Muscle layer of colon (tissue), 2 donors: ENCODE measurements at regions not wholly inside any gene's neighbourhood (a gene's known extent, or its start where the extent isn't known, plus 50 kb on each side); places are given as distances from the start of the nearest gene placed in this dataset.

ENCODE experiments used
- H3K27ac ChIP-seq: one replicate; pipeline ENCODE4 v1.7.0; 2013; ENCODE audit warnings: low read depth, mild to moderate bottlenecking, low read length, moderate library complexity
- H3K27me3 ChIP-seq, 2 donors: one replicate each; pipeline ENCODE4 v1.7.0; 2013; ENCODE audit warnings: low read length in 2 of 2, mild to moderate bottlenecking in 2 of 2; ENCODE audit not compliant: insufficient read depth in 2 of 2, control insufficient read depth in 1 of 2
- H3K36me3 ChIP-seq: one replicate; pipeline ENCODE4 v1.7.0; 2013; ENCODE audit warnings: mild to moderate bottlenecking, low read length; ENCODE audit not compliant: insufficient read depth
- H3K4me1 ChIP-seq: one replicate; pipeline ENCODE4 v1.7.0; 2013; ENCODE audit warnings: mild to moderate bottlenecking, low read length; ENCODE audit not compliant: insufficient read depth
- H3K4me3 ChIP-seq, 2 donors: one replicate each; pipeline ENCODE4 v1.7.0; 2013; ENCODE audit warnings: low read length in 2 of 2, low read depth in 1 of 2, mild to moderate bottlenecking in 1 of 2, moderate library complexity in 1 of 2
- H3K9ac ChIP-seq: one replicate; pipeline ENCODE4 v1.7.0; 2013; ENCODE audit warnings: low read length
- H3K9me3 ChIP-seq: one replicate; pipeline ENCODE4 v1.7.0; 2013; ENCODE audit warnings: mild to moderate bottlenecking, low read length
- donor health status: abdominal sarcoma.
- donor health status: Adenocarcinoma of cecum.

DNA sequence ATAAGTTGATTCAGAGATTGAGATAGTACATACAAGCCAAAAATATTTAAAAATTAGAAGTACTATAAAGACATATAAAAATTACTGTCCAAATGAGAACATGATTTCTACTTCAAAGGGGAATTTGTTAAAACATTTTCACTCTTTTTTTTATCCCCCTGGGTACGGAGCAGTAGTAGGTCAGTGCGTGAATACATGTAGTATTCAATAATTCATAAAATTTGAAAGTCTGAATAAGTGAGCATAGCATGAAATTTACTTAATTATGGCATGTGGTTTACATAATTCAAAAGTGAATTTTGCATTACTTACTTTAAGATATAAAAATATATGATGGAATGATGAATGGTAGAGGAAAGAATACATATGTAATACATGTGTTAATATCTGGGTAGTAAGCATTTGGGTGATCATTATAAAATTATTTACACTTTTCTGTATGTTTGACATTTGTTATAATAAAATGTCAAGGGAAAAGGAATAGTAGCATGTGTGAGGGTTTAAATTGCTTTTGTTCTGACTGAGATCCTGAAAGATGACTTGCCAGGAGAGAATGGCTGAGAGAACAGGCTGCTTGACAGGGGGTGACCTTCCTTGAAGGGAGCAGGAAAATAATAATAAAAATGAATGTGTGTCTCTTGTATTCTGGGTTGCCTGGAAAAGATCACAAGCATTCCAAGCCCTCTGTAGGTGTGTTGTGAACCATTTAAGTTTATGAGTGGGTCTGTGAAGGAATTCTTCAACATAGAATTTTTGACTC lies 1178.8 kb downstream of the ZPLD1 start:
- no peak overlapping the region for H3K9ac ChIP-seq
- H3K36me3 ChIP-seq = no peaks in the 10 kb centered on the region
- no peak overlapping the region for H3K4me3 ChIP-seq
- no peaks in the 10 kb centered on the region for H3K4me1 ChIP-seq
- H3K27ac ChIP-seq = no peak overlapping the region
- no peaks in the 10 kb centered on the region for H3K9me3 ChIP-seq
- no peaks in the 10 kb centered on the region for H3K27me3 ChIP-seq

DNA sequence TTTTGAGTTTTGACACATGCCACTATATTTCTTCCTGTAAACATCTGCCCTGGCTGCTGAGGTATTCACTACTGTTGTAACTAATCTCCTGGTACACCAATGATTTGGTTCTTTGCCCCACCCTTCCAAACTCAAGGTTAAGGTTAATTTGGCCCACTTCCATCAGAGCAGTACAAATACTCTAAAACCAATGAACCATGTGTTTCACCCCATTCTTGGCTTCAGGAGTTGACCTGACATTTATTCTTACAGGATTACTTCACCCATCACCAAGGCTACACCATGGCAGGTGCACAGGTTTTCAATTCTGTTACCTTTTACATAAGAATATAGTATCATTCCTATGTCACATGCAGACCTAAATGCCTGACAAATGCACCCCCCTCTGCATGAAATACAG lies 1179.9 kb downstream of the ZPLD1 start:
- H3K4me1 ChIP-seq = no peaks in the 10 kb centered on the region
- no peak overlapping the region for H3K9ac ChIP-seq
- H3K27ac ChIP-seq = no peak overlapping the region
- no peak overlapping the region for H3K4me3 ChIP-seq
- H3K36me3 ChIP-seq = no peaks in the 10 kb centered on the region
- H3K27me3 ChIP-seq = no peaks in the 10 kb centered on the region
- H3K9me3 ChIP-seq = no peaks in the 10 kb centered on the region

DNA sequence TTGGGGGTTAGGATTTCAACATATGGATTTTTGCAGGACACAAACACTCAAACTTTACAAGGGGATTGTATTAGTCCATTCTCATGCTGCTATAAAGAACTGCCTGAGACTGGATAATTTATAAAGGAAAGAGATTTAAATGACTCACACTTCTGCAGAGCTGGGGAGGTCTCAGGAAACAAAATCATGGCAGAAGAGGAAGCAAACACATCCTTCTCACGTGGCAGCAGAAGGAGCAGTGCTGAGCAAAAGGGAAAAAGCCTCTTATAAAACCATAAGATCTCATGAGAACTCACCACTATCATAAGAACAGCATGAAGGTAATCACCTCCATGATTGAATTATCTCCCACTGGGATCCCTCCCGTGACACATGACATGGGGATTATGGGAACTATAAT lies 1183.1 kb downstream of the ZPLD1 start:
- H3K9ac ChIP-seq = no peak overlapping the region
- no peak overlapping the region for H3K27ac ChIP-seq
- H3K27me3 ChIP-seq = no peaks in the 10 kb centered on the region
- H3K4me1 ChIP-seq = no peaks in the 10 kb centered on the region
- H3K4me3 ChIP-seq = no peak overlapping the region
- no peaks in the 10 kb centered on the region for H3K9me3 ChIP-seq
- H3K36me3 ChIP-seq = no peaks in the 10 kb centered on the region

DNA sequence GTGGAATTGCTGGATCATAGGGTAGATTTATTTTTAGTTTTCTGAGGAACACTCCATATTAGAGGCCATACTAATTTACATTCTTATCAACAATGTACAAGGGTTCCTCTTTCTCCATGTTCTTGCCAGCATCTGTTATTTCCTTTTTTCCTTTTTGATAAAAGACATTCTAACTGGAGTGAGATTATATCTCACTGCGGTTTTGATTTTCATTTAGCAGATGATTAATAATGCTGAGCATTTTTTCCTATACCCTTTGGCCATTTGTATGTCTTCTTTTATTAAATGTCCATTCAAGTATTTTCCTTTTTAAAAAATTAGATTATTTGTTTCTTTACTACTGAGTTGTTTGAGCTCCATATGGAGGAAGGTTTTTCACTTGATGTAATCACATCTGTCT lies 1189.5 kb downstream of the ZPLD1 start:
- Histone ChIP-seq H3K4me1 (no peaks in the 10 kb centered on the region), H3K27me3 (no peaks in the 10 kb centered on the region), H3K9me3 (no peaks in the 10 kb centered on the region), H3K36me3 (no peaks in the 10 kb centered on the region), H3K4me3 (no peak overlapping the region), H3K9ac (no peak overlapping the region), H3K27ac (no peak overlapping the region)

DNA sequence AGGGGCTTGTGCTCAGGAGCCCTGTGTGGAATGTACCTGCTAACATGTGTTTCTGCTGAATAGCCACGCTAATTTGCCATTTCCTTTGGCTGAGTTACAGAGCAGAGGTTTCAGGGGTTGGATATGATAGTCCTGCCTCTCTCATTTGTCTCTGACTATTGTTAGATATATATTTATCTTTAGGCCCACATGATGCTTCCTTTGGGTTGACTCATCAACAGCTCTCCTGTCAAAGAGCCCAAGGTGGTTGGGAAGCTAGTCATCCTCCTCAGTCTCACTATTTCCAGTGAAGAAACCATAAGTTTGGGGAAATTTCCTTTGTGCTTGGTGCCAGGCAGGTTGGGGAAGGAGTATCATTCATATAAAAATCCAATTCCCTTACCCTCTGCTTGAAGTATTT lies 1194.6 kb downstream of the ZPLD1 start:
- Histone ChIP-seq H3K27ac (no peak overlapping the region), H3K9ac (no peak overlapping the region), H3K27me3 (no peaks in the 10 kb centered on the region), H3K9me3 (no peaks in the 10 kb centered on the region), H3K4me3 (no peak overlapping the region), H3K36me3 (no peaks in the 10 kb centered on the region), H3K4me1 (no peaks in the 10 kb centered on the region)

DNA sequence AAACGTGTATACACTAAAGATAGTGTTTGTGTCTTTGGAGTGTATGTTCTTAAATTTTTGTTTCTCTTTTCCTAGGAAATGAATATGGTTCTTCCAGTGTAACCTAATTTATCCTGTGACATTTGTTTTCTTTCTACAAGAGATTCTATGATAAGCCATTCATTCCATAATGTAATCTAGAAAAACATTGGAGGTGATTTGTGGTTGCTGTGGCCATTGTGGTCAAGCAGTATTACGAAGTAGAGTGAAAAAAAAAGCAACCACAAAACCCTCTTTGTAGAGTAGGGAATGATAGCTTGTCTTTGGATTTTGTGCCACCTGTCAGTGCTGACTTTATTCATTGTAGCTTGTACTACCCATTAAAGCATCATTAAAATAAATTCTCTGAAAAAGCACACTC lies 1209.6 kb downstream of the ZPLD1 start:
- no peak overlapping the region for H3K27ac ChIP-seq
- no peak overlapping the region for H3K9ac ChIP-seq
- no peaks in the 10 kb centered on the region for H3K4me1 ChIP-seq
- no peaks in the 10 kb centered on the region for H3K9me3 ChIP-seq
- H3K27me3 ChIP-seq = no peaks in the 10 kb centered on the region
- H3K36me3 ChIP-seq = no peaks in the 10 kb centered on the region
- H3K4me3 ChIP-seq = no peak overlapping the region

DNA sequence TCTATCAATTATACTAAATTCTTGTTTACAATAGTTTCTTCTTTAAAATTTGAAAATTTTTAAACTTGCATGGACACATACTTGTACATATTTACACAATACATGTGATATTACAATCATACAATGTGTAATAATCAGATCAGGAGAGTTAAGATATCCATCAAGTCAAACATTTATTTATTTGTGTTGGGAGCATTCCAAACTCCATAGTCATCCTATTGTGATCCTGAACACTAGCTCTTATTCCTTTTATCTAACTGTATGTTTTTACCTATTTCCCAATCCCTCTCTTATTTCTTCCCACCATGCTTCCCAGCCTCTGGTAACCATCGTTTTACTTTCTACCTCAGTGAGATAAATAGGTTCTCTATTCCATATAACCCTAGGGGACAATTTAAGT lies 1219.2 kb downstream of the ZPLD1 start:
- Histone ChIP-seq H3K36me3 (no peaks in the 10 kb centered on the region), H3K9ac (no peak overlapping the region), H3K4me1 (no peaks in the 10 kb centered on the region), H3K9me3 (no peaks in the 10 kb centered on the region), H3K27ac (no peak overlapping the region), H3K27me3 (no peaks in the 10 kb centered on the region), H3K4me3 (no peak overlapping the region)

DNA sequence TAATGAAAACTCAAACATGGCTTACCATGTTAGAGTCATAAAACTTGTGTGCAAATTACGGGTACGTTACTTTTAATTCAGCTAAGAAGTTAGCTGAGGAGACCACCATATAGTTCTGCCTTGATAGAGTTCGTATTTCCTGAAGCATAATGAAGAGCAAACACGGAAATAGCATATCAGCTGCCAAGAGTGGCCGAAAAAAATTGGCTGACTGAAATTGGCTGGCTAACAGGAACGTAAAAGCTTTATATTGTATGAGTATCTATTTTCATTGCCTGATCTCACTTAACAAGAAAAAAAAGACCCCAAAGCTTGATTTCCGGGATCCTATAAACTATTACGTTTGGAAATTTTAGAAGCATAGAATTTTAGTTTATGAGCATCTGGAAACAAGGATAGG lies 1222.9 kb downstream of the ZPLD1 start:
- Histone ChIP-seq H3K4me3 (no peak overlapping the region), H3K36me3 (no peaks in the 10 kb centered on the region), H3K27ac (no peak overlapping the region), H3K9me3 (no peaks in the 10 kb centered on the region), H3K9ac (no peak overlapping the region), H3K4me1 (no peaks in the 10 kb centered on the region), H3K27me3 (no peaks in the 10 kb centered on the region)

DNA sequence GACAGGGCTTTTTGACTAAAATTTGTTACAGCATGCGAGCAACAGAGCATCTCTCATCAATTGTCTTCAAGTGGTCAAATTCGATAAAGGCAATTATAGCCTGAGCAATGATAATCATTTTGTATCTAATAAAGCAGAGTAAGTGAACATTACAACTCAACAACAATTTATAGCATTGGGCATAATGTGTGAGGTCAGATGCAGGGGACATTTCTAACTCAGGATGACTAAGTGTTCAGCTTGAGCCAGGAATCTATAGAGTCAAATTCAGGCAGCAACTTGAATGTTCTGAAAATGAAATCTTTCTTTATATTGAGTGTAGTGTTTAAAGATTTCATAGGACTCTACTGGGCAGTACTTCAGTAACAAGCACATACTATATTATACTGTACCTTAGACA lies 1226.0 kb downstream of the ZPLD1 start:
- Histone ChIP-seq H3K27ac (no peak overlapping the region), H3K4me3 (no peak overlapping the region), H3K9me3 (no peaks in the 10 kb centered on the region), H3K4me1 (no peaks in the 10 kb centered on the region), H3K36me3 (no peaks in the 10 kb centered on the region), H3K9ac (no peak overlapping the region), H3K27me3 (no peaks in the 10 kb centered on the region)

DNA sequence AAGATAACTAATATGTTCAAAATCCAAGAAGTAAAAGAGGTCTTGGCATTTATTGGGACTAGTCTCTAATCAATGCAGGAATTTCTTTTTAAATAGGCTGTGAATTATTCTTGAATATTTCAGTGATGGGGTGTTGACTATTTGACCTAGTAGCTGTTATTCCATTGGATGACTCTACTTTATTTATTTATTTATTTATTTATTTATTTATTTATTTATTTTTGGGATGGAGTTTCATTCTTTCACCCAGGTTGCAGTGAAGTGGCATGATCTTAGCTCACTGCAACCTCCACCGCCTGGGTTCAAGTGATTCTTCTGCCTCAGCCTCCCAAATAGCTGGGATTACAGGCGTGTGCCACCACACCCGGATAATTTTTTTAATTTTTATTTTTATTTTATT lies 1227.8 kb downstream of the ZPLD1 start:
- no peak overlapping the region for H3K27ac ChIP-seq
- no peak overlapping the region for H3K4me3 ChIP-seq
- H3K4me1 ChIP-seq = no peaks in the 10 kb centered on the region

DNA sequence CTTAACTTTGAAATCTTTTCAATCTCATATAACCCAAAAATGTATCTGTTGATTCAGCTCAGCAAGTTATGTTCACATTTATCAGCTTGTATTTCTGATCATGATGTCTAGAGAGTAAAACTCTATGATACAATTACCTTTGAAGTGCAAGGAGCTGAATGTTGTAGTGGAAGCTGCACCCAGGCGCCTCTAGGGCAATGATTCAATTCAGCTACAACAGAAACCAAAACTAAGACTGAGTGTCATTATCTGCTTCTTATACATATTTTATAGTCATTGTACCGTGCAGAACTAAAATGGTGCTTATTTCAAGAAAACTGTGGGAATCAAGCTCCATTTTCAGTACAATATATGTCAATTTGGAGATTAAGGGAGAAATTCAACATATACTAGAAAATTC lies 1237.5 kb downstream of the ZPLD1 start:
- Histone ChIP-seq H3K27me3 (no peaks in the 10 kb centered on the region), H3K4me1 (no peaks in the 10 kb centered on the region), H3K9me3 (no peaks in the 10 kb centered on the region), H3K9ac (no peak overlapping the region), H3K4me3 (no peak overlapping the region), H3K27ac (no peak overlapping the region), H3K36me3 (no peaks in the 10 kb centered on the region)

More for the DNA sequence above, 1227.8 kb downstream of the ZPLD1 start:
- H3K36me3 ChIP-seq = no peaks in the 10 kb centered on the region
- H3K9ac ChIP-seq = no peak overlapping the region
- H3K27me3 ChIP-seq = no peaks in the 10 kb centered on the region
- H3K9me3 ChIP-seq = no peaks in the 10 kb centered on the region

DNA sequence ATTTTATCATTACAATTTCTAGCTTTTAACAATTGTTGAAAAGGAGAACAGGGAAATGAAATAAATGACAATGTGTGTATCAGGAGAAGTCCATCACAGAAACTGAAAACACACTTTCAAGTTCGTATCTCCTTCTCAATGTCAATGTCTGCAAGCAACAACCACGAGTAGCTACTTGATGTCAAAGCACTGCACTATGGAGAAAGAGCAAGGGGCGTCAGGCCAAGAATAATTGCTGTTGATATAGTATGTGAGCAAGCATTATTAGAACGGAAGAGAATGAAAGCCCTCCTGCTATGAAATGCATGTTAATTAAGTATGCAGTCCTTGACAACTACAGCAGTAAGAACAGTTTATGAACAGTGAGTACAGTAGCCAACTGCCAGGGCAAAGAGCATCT lies 1250.1 kb downstream of the ZPLD1 start:
- Histone ChIP-seq H3K36me3 (no peaks in the 10 kb centered on the region), H3K9ac (no peak overlapping the region), H3K27ac (no peak overlapping the region), H3K9me3 (no peaks in the 10 kb centered on the region), H3K4me3 (no peak overlapping the region), H3K27me3 (no peaks in the 10 kb centered on the region), H3K4me1 (no peaks in the 10 kb centered on the region)
